Body of pancreas (tissue), 4 donors: ENCODE measurements at regions not wholly inside any gene's neighbourhood (a gene's known extent, or its start where the extent isn't known, plus 50 kb on each side); places are given as distances from the start of the nearest gene placed in this dataset.

ENCODE experiments used
- POLR2A ChIP-seq, 3 donors: fragments of 450-650 bp; IDR thresholded peaks; one replicate each; pipeline ENCODE4 v1.6.1; 2016; ENCODE audit warnings: antibody characterized with exemption in 3 of 3, mild to moderate bottlenecking in 2 of 3
- TF ChIP-seq, protein P1 (sequence below), 7 experiments: fragments of 450-650 bp in 4 of 7; fragments of 200-600 bp in 3 of 7; sonication (generic) in 3 of 7; IDR thresholded peaks; one replicate each; pipeline ENCODE4 v1.5.1; 2016 to 2019; ENCODE audit warnings: antibody characterized with exemption in 7 of 7

DNA sequence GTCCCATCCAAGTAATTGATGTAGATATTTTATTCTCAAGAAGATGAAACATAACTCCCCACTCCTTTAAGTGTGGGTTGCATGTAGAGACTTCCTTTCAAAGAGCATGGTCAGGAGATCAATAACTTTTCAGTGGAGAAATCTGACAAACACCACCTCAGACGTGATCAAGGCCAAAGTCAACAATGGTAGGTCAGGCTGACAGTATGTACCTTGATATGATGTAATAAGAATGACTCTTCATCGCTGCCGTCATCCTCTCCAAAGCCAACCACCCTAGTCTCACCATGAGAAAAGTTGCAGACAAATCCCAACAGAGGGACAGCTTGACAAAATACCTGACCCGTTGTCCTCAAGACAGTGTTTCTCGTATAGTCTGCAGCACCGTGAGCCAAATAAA lies 67.3 kb upstream of the DHRSX start:
- TF ChIP-seq, protein P1, sequence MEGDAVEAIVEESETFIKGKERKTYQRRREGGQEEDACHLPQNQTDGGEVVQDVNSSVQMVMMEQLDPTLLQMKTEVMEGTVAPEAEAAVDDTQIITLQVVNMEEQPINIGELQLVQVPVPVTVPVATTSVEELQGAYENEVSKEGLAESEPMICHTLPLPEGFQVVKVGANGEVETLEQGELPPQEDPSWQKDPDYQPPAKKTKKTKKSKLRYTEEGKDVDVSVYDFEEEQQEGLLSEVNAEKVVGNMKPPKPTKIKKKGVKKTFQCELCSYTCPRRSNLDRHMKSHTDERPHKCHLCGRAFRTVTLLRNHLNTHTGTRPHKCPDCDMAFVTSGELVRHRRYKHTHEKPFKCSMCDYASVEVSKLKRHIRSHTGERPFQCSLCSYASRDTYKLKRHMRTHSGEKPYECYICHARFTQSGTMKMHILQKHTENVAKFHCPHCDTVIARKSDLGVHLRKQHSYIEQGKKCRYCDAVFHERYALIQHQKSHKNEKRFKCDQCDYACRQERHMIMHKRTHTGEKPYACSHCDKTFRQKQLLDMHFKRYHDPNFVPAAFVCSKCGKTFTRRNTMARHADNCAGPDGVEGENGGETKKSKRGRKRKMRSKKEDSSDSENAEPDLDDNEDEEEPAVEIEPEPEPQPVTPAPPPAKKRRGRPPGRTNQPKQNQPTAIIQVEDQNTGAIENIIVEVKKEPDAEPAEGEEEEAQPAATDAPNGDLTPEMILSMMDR (IDR thresholded peaks at IDR 0.05) = no peak
- TF ChIP-seq POLR2A (IDR thresholded peaks at IDR 0.05) = no peak
